K562 (cell line): ENCODE measurements at regions not wholly inside any gene's neighbourhood (a gene's known extent, or its start where the extent isn't known, plus 50 kb on each side); places are given as distances from the start of the nearest gene placed in this dataset.

Experiments used
- ATAC-seq: fragments of 200-7000 bp; cut with Tn5 transposase; 3 replicates; pipeline ENCODE4 v1.9.1; 2020; ENCODE audit warnings: moderate library complexity
- BruUV-seq: library from RNA; stranded (reverse); fragments of 400-500 nt; replicated peaks from 2 replicates; lab custom pipeline; 2021; lab: Mats Ljungman, UMichigan
- CTCF ChIA-PET: fragments of 300-600 bp; formaldehyde crosslinking; extraction: SDS; loops from one replicate; lab custom pipeline; 2021; ENCODE audit warnings: low intra/inter-chr PET ratio; lab: Yijun Ruan, JAX
- POLR2A ChIA-PET: fragments of 300-600, 350-650 bp; sonication (Branson Sonifier 250); formaldehyde crosslinking; extraction: SDS; loops from one replicate; lab custom pipeline; 2021; ENCODE audit warnings: antibody characterized with exemption, inconsistent platforms; lab: Yijun Ruan, JAX
- DNase-seq, 4 experiments: peaks; one replicate each; pipeline versions ENCODE4 v3.0.0 to v3.0.0-alpha.2; 2011 to 2018; ENCODE audit warnings: low spot score in 3 of 4, mixed read lengths in 3 of 4; ENCODE audit errors: extremely low read depth in 1 of 4
- FAIRE-seq: peaks from 2 replicates; lab custom pipeline; 2011; peaks lifted over from hg19 to GRCh38; lab: Jason Lieb, UNC
- H2AFZ ChIP-seq: 2 replicates; pipeline ENCODE4 v1.6.0; 2011; ENCODE audit warnings: low read depth, low read length, control low read depth, inconsistent platforms
- H3K27ac ChIP-seq: fragments of 200-600 bp; 3 replicates; pipeline ENCODE4 v1.8.0; 2011; ENCODE audit warnings: low read depth, mild to moderate bottlenecking, control low read depth, inconsistent platforms, low read length, moderate library complexity, mixed read lengths; ENCODE audit errors: extremely low read depth
- H3K27me3 ChIP-seq, 2 experiments: fragments of 300-600 bp in 1 of 2; 2 replicates in 1 of 2; 3 replicates in 1 of 2; pipeline versions ENCODE4 v1.6.0 to v1.8.0; 2011; ENCODE audit warnings: inconsistent platforms in 2 of 2, low read length in 2 of 2, mild to moderate bottlenecking in 1 of 2, mixed read lengths in 1 of 2, moderate library complexity in 1 of 2; ENCODE audit not compliant: control insufficient read depth in 2 of 2, insufficient read depth in 2 of 2
- H3K36me3 ChIP-seq: fragments of 300-600 bp; 3 replicates; pipeline ENCODE4 v1.8.0; 2011; ENCODE audit warnings: mild to moderate bottlenecking, low read length, inconsistent platforms; ENCODE audit not compliant: control insufficient read depth, insufficient read depth
- H3K4me1 ChIP-seq, 2 experiments: fragments of 200-600 bp in 1 of 2; replicated peaks in 1 of 2; 2 replicates in 1 of 2; 3 replicates in 1 of 2; pipeline versions ENCODE4 v1.5.1 to v1.8.0; 2011; ENCODE audit warnings: inconsistent platforms in 2 of 2, low read length in 2 of 2, mild to moderate bottlenecking in 1 of 2, mixed read lengths in 1 of 2, moderate library complexity in 1 of 2; ENCODE audit not compliant: control insufficient read depth in 2 of 2, insufficient read depth in 2 of 2
- H3K4me2 ChIP-seq: 2 replicates; pipeline ENCODE4 v1.6.1; 2011; ENCODE audit warnings: low read length, control low read depth, inconsistent platforms, mixed read lengths; ENCODE audit not compliant: insufficient read depth
- H3K4me3 ChIP-seq: fragments of 200-600 bp; sonication (generic), shearing (Covaris generic); 2 replicates; pipeline ENCODE4 v1.5.1; 2016; ENCODE audit warnings: control low read depth, inconsistent platforms
- H3K79me2 ChIP-seq: fragments of 200-600 bp; 3 replicates; pipeline ENCODE4 v1.8.0; 2011; ENCODE audit warnings: low read length, inconsistent platforms; ENCODE audit not compliant: control insufficient read depth, insufficient read depth
- H3K9ac ChIP-seq, 2 experiments: 2 replicates each; pipeline versions ENCODE4 v1.6.0 to v1.6.1; 2011; ENCODE audit warnings: low read depth in 2 of 2, low read length in 2 of 2, control low read depth in 1 of 2, inconsistent platforms in 1 of 2, mild to moderate bottlenecking in 1 of 2, mixed read lengths in 1 of 2; ENCODE audit not compliant: insufficient read depth in 1 of 2
- H3K9me1 ChIP-seq: one replicate; pipeline ENCODE4 v1.6.0; 2011; ENCODE audit warnings: inconsistent platforms, mild to moderate bottlenecking, low read length, moderate library complexity; ENCODE audit not compliant: control insufficient read depth, insufficient read depth
- H3K9me3 ChIP-seq: replicated peaks from 2 replicates; pipeline ENCODE4 v1.5.1; 2011; ENCODE audit warnings: low read depth, low read length, inconsistent platforms; ENCODE audit not compliant: control insufficient read depth, insufficient read depth
- H4K20me1 ChIP-seq: replicated peaks from 2 replicates; pipeline ENCODE4 v1.6.1; 2011; ENCODE audit warnings: low read length, inconsistent platforms, mixed read lengths; ENCODE audit not compliant: control insufficient read depth, insufficient read depth
- BACH1 ChIP-seq: fragments of 200-800 bp; sonication (Bioruptor generic); IDR thresholded peaks from 2 replicates; pipeline ENCODE4 v1.6.1; 2016; ENCODE audit warnings: missing genetic modification characterization, missing compliant biosample characterization
- CCNT2 ChIP-seq: IDR thresholded peaks from 2 replicates; pipeline ENCODE4 v1.6.1; 2011; ENCODE audit warnings: borderline replicate concordance, low read depth, mild to moderate bottlenecking, moderate library complexity, mixed read lengths, low read length; ENCODE audit not compliant: insufficient read length; ENCODE audit errors: extremely low read depth
- CHD1 ChIP-seq: fragments of 200-600 bp; sonication (generic); IDR thresholded peaks from one replicate; pipeline ENCODE4 v1.6.1; 2012; ENCODE audit warnings: mild to moderate bottlenecking, moderate library complexity, low read length, inconsistent platforms
- EGR1 ChIP-seq: fragments of 450-650 bp; conservative IDR thresholded peaks from 2 replicates; pipeline ENCODE4 v1.6.1; 2017; ENCODE audit warnings: mild to moderate bottlenecking
- KHSRP ChIP-seq: fragments of 450-650 bp; IDR thresholded peaks from 2 replicates; pipeline ENCODE4 v1.6.1; 2017
- RAD51 ChIP-seq: fragments of 450-650 bp; IDR thresholded peaks from 2 replicates; pipeline ENCODE4 v1.7.1; 2016; ENCODE audit warnings: low read depth, mild to moderate bottlenecking, borderline replicate concordance
- SIN3B ChIP-seq: fragments of 450-650 bp; IDR thresholded peaks from 2 replicates; pipeline ENCODE4 v1.6.1; 2017; ENCODE audit warnings: low read depth, mild to moderate bottlenecking, moderate library complexity
- SOX6 ChIP-seq: fragments of 450-650 bp; IDR thresholded peaks from 2 replicates; pipeline ENCODE4 v1.6.1; 2014; ENCODE audit warnings: mild to moderate bottlenecking
- ZBTB7A ChIP-seq: IDR thresholded peaks from 2 replicates; pipeline ENCODE4 v1.6.1; 2011; ENCODE audit warnings: low read depth, mild to moderate bottlenecking, low read length, moderate library complexity, borderline replicate concordance; ENCODE audit not compliant: control insufficient read depth
- ZNF197 ChIP-seq: fragments of 200-800 bp; sonication (Bioruptor generic); IDR thresholded peaks from 2 replicates; pipeline ENCODE4 v1.6.1; 2016; ENCODE audit warnings: low read depth, missing genetic modification characterization, missing compliant biosample characterization
- ZNF24 ChIP-seq: fragments of 450-650 bp; IDR thresholded peaks from 2 replicates; pipeline ENCODE4 v1.6.1; 2016
- WGBS: fragments of 100-300 bp; shearing (Covaris generic); methylation state at CpG from one replicate; pipeline ENCODE4 v1.1.6; 2016; ENCODE audit warnings: low coverage, mixed read lengths; ENCODE audit not compliant: insufficient coverage; ENCODE audit errors: missing lambda C conversion rate; 5-methylcytosine and 5-hydroxymethylcytosine counted together
- in situ Hi-C: fragments of 300-500 bp; cut with MboI; formaldehyde crosslinking; loops from 4 replicates; pipeline ENCODE4 v1.15.0; 2018; ENCODE audit warnings: inconsistent platforms, mixed read lengths
- intact Hi-C: fragments of 100-400 bp; cut with micrococcal nuclease; formaldehyde crosslinking; loops from 2 replicates; pipeline ENCODE4 v1.14.2; 2022
- TF ChIP-seq, protein P1 (sequence below): sonication (generic); formaldehyde crosslinking; IDR thresholded peaks from 2 replicates; pipeline ENCODE4 v1.8.1; 2023; ENCODE audit warnings: mild to moderate bottlenecking, missing genetic modification reagents
- TF ChIP-seq, protein P2 (sequence below): fragments of 250-450 bp; sonication (Bioruptor Pico); IDR thresholded peaks from 2 replicates; pipeline ENCODE4 v1.8.0; 2022; ENCODE audit warnings: inconsistent platforms
- TF ChIP-seq, protein P3 (sequence below): fragments of 250-450 bp; sonication (Bioruptor Pico); IDR thresholded peaks from 2 replicates; pipeline ENCODE4 v1.5.0; 2020; ENCODE audit warnings: mild to moderate bottlenecking, borderline replicate concordance

DNA sequence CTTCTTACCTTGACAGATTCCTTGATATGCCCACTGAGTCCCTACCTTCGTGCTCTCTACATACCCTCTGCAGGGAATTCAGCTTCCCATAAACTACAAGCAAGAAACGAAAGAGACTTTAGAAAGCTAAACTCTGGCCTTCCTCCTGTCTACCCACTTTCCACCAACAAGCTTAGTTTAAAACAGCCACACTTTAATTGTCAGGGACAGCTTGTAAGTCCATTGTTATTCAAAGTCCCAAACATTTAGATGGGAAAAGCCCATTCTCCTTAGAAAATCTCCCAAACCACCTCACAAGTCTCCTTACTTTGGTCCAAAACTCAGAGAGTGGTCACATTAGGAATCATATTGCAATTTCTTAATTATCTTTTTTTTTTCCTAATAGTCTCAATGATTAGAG, 2695.8 kb downstream of the PCDH9 start:
- Histone ChIP-seq H3K27ac (no peak overlapping the region), H3K79me2 (no peaks in the 10 kb centered on the region), H4K20me1 (no peaks in the 10 kb centered on the region), H3K9me3 (no peaks in the 10 kb centered on the region), H3K9ac (no peak overlapping the region), H3K9me1 (no peaks in the 10 kb centered on the region), H3K36me3 (no peaks in the 10 kb centered on the region), H3K4me3 (no peak overlapping the region)
- POLR2A ChIA-PET: interaction anchor here (0.6 kb wide), 1 partner anchor 671 kb away, joined by 6 read pairs; no protein-coding TSS in a partner anchor
- CTCF ChIA-PET: no interaction called here
- intact Hi-C loops: no loop called here
- 0% methylated on average over 2 of the region's 2 CpGs for WGBS
- ATAC-seq: no peak
- DNase-seq: no peak
- no peak for FAIRE-seq
- in situ Hi-C loops: no loop called here
- no peak for TF ChIP-seq ZNF24
- no peak for TF ChIP-seq BACH1
- TF ChIP-seq SOX6: no peak
- TF ChIP-seq, protein P1, sequence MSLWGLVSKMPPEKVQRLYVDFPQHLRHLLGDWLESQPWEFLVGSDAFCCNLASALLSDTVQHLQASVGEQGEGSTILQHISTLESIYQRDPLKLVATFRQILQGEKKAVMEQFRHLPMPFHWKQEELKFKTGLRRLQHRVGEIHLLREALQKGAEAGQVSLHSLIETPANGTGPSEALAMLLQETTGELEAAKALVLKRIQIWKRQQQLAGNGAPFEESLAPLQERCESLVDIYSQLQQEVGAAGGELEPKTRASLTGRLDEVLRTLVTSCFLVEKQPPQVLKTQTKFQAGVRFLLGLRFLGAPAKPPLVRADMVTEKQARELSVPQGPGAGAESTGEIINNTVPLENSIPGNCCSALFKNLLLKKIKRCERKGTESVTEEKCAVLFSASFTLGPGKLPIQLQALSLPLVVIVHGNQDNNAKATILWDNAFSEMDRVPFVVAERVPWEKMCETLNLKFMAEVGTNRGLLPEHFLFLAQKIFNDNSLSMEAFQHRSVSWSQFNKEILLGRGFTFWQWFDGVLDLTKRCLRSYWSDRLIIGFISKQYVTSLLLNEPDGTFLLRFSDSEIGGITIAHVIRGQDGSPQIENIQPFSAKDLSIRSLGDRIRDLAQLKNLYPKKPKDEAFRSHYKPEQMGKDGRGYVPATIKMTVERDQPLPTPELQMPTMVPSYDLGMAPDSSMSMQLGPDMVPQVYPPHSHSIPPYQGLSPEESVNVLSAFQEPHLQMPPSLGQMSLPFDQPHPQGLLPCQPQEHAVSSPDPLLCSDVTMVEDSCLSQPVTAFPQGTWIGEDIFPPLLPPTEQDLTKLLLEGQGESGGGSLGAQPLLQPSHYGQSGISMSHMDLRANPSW: no peak
- TF ChIP-seq SIN3B: no peak
- no peak for TF ChIP-seq KHSRP
- TF ChIP-seq, protein P2, sequence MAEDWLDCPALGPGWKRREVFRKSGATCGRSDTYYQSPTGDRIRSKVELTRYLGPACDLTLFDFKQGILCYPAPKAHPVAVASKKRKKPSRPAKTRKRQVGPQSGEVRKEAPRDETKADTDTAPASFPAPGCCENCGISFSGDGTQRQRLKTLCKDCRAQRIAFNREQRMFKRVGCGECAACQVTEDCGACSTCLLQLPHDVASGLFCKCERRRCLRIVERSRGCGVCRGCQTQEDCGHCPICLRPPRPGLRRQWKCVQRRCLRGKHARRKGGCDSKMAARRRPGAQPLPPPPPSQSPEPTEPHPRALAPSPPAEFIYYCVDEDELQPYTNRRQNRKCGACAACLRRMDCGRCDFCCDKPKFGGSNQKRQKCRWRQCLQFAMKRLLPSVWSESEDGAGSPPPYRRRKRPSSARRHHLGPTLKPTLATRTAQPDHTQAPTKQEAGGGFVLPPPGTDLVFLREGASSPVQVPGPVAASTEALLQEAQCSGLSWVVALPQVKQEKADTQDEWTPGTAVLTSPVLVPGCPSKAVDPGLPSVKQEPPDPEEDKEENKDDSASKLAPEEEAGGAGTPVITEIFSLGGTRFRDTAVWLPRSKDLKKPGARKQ: no peak
- no peak for TF ChIP-seq ZBTB7A
- no peak for TF ChIP-seq CHD1
- TF ChIP-seq EGR1: no peak
- no peak for TF ChIP-seq CCNT2
- TF ChIP-seq ZNF197 (CRISPR knock-in tag): no peak
- no peak for TF ChIP-seq RAD51
- TF ChIP-seq, protein P3, sequence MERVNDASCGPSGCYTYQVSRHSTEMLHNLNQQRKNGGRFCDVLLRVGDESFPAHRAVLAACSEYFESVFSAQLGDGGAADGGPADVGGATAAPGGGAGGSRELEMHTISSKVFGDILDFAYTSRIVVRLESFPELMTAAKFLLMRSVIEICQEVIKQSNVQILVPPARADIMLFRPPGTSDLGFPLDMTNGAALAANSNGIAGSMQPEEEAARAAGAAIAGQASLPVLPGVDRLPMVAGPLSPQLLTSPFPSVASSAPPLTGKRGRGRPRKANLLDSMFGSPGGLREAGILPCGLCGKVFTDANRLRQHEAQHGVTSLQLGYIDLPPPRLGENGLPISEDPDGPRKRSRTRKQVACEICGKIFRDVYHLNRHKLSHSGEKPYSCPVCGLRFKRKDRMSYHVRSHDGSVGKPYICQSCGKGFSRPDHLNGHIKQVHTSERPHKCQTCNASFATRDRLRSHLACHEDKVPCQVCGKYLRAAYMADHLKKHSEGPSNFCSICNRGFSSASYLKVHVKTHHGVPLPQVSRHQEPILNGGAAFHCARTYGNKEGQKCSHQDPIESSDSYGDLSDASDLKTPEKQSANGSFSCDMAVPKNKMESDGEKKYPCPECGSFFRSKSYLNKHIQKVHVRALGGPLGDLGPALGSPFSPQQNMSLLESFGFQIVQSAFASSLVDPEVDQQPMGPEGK (CRISPR knock-in tag): no peak
- TF ChIP-seq, all 486 proteins: peak for 0
- no peaks in the 10 kb centered on the region for H3K4me1 ChIP-seq
- H3K4me2 ChIP-seq: no peak overlapping the region
- H2AFZ ChIP-seq: no peak overlapping the region
- no peaks in the 10 kb centered on the region for H3K27me3 ChIP-seq
- no TSS peak for BruUV-seq
